ENCODE measurements at regions not wholly inside any gene's neighbourhood (a gene's known extent, or its start where the extent isn't known, plus 50 kb on each side); places are given as distances from the start of the nearest gene placed in this dataset.

DNA sequence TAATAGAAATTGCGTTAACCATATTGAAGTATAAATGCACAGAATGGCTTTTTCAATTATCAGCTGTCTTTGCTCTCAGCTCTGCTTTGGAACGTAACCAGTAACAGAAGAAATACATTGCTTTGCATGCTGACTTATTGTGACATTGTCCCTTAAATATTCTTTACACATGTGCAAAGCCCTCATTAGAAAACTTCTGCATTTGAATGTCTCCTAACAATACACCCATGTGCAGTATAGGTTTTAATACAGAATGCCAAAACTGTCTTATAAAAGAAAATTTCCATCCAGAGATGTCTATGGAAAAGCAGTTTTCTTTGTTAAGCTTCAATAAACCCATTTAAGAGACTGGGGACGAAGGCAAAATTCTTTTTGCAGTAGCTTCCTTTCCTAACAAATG, 560.3 kb upstream of the CHORDC1 start:
- POLR2A ChIA-PET: no interaction called here
- 0 out of 2 replicates have a peak, but pooled peaks cover 3% of the 10 kb centered on the region for H3K9me2 ChIP-seq
- WGBS (ENCODE audit: low lambda C conversion rate): 46% methylated on average over 3 of the region's 3 CpGs
- no peaks in the 10 kb centered on the region for H4K20me1 ChIP-seq (ENCODE audit: insufficient read depth)
- TF ChIP-seq FOSL2 (IDR thresholded peaks at IDR 0.05; ENCODE audit: borderline replicate concordance, low read depth) (no peak), POLR2AphosphoS5 (IDR thresholded peaks at IDR 0.05; ENCODE audit: low read depth, low read length) (no peak), CHD2 (IDR thresholded peaks at IDR 0.05; ENCODE audit: low read length, partially characterized antibody) (no peak), RAD21 (IDR thresholded peaks at IDR 0.05; ENCODE audit: low read length) (no peak), EZH2phosphoT487 (IDR thresholded peaks at IDR 0.05; ENCODE audit: borderline replicate concordance, low read depth) (no peak), RFX5 (IDR thresholded peaks at IDR 0.05; ENCODE audit: low read length) (no peak), EP300 (IDR thresholded peaks at IDR 0.05; ENCODE audit: borderline replicate concordance in 1 of 2, low read depth in 1 of 2, low read length in 1 of 2) (no peak), FOXM1 (IDR thresholded peaks at IDR 0.05; ENCODE audit: low read depth) (no peak), JUND (IDR thresholded peaks at IDR 0.05) (no peak), GABPA (IDR thresholded peaks at IDR 0.05; ENCODE audit: low read depth) (no peak), SIN3A (IDR thresholded peaks at IDR 0.05; ENCODE audit: borderline replicate concordance, low read depth, low read length) (no peak), ELF1 (IDR thresholded peaks at IDR 0.05) (no peak), MEF2A (IDR thresholded peaks at IDR 0.05; ENCODE audit: borderline replicate concordance, low read depth) (no peak), MXI1 (IDR thresholded peaks at IDR 0.05; ENCODE audit: low read depth, low read length) (no peak), NRF1 (IDR thresholded peaks at IDR 0.05; ENCODE audit: low read depth, low read length) (no peak)
- TF ChIP-seq, protein P1, sequence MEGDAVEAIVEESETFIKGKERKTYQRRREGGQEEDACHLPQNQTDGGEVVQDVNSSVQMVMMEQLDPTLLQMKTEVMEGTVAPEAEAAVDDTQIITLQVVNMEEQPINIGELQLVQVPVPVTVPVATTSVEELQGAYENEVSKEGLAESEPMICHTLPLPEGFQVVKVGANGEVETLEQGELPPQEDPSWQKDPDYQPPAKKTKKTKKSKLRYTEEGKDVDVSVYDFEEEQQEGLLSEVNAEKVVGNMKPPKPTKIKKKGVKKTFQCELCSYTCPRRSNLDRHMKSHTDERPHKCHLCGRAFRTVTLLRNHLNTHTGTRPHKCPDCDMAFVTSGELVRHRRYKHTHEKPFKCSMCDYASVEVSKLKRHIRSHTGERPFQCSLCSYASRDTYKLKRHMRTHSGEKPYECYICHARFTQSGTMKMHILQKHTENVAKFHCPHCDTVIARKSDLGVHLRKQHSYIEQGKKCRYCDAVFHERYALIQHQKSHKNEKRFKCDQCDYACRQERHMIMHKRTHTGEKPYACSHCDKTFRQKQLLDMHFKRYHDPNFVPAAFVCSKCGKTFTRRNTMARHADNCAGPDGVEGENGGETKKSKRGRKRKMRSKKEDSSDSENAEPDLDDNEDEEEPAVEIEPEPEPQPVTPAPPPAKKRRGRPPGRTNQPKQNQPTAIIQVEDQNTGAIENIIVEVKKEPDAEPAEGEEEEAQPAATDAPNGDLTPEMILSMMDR (IDR thresholded peaks at IDR 0.05): no peak
- TF ChIP-seq, protein P2, sequence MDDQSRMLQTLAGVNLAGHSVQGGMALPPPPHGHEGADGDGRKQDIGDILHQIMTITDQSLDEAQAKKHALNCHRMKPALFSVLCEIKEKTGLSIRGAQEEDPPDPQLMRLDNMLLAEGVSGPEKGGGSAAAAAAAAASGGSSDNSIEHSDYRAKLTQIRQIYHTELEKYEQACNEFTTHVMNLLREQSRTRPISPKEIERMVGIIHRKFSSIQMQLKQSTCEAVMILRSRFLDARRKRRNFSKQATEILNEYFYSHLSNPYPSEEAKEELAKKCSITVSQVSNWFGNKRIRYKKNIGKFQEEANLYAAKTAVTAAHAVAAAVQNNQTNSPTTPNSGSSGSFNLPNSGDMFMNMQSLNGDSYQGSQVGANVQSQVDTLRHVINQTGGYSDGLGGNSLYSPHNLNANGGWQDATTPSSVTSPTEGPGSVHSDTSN (IDR thresholded peaks at IDR 0.05): no peak
- TF ChIP-seq, protein P3, sequence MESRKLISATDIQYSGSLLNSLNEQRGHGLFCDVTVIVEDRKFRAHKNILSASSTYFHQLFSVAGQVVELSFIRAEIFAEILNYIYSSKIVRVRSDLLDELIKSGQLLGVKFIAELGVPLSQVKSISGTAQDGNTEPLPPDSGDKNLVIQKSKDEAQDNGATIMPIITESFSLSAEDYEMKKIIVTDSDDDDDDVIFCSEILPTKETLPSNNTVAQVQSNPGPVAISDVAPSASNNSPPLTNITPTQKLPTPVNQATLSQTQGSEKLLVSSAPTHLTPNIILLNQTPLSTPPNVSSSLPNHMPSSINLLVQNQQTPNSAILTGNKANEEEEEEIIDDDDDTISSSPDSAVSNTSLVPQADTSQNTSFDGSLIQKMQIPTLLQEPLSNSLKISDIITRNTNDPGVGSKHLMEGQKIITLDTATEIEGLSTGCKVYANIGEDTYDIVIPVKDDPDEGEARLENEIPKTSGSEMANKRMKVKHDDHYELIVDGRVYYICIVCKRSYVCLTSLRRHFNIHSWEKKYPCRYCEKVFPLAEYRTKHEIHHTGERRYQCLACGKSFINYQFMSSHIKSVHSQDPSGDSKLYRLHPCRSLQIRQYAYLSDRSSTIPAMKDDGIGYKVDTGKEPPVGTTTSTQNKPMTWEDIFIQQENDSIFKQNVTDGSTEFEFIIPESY (IDR thresholded peaks at IDR 0.05; ENCODE audit: borderline replicate concordance, low read depth): no peak
- no peaks in the 10 kb centered on the region for H3K9me3 ChIP-seq
- no peak overlapping the region for H3K4me2 ChIP-seq
- H3K27me3 ChIP-seq (ENCODE audit: insufficient read depth): no peaks in the 10 kb centered on the region
- CTCF ChIA-PET: interaction anchor here (0.8 kb wide), 1 partner anchor 63 kb away, joined by 3 read pairs; no protein-coding TSS in a partner anchor
- no peaks in the 10 kb centered on the region for H3F3A ChIP-seq (replicated peaks; ENCODE audit: insufficient read depth)
- H3K9ac ChIP-seq: no peak overlapping the region
- H3K27ac ChIP-seq (ENCODE audit: low read depth in 2 of 2, low read length in 1 of 2): no peak overlapping the region
- no peaks in the 10 kb centered on the region for H3K79me2 ChIP-seq (ENCODE audit: insufficient read depth)
- H3K36me3 ChIP-seq (replicated peaks in 1 of 2; ENCODE audit: control insufficient read depth in 1 of 2, insufficient read depth in 2 of 2, low read length in 1 of 2): no peaks in the 10 kb centered on the region
- no peak for DNase-seq
- H3K4me3 ChIP-seq (ENCODE audit: low read depth in 2 of 2, low read length in 1 of 2): no peak overlapping the region
- H3K4me1 ChIP-seq (ENCODE audit: control insufficient read depth in 1 of 2, insufficient read depth in 2 of 2, low read depth in 1 of 2, low read length in 1 of 2): no peaks in the 10 kb centered on the region
- H2AFZ ChIP-seq (ENCODE audit: low read depth): no peak overlapping the region

Data from SK-N-SH (cell line).